WTC11 (cell line): ENCODE measurements at regions not wholly inside any gene's neighbourhood (a gene's known extent, or its start where the extent isn't known, plus 50 kb on each side); places are given as distances from the start of the nearest gene placed in this dataset.

Source experiments
- ATF1 ChIP-seq: sonication (generic); formaldehyde crosslinking; IDR thresholded peaks from 2 replicates; pipeline ENCODE4 v1.8.1; 2023; ENCODE audit warnings: mild to moderate bottlenecking, moderate library complexity, missing genetic modification reagents
- FOXJ3 ChIP-seq: sonication (generic); formaldehyde crosslinking; IDR thresholded peaks from 2 replicates; pipeline ENCODE4 v1.9.0; 2021; ENCODE audit warnings: missing genetic modification reagents, mild to moderate bottlenecking, borderline replicate concordance
- SMAD4 ChIP-seq: sonication (generic); formaldehyde crosslinking; IDR thresholded peaks from 2 replicates; pipeline ENCODE4 v1.8.0; 2022; ENCODE audit warnings: mild to moderate bottlenecking, missing genetic modification reagents
- ZNF263 ChIP-seq: sonication (generic); formaldehyde crosslinking; IDR thresholded peaks from 2 replicates; pipeline ENCODE4 v1.8.1; 2022; ENCODE audit warnings: low read depth, mild to moderate bottlenecking, moderate library complexity, missing genetic modification reagents
- TF ChIP-seq, protein P1 (sequence below): sonication (generic); formaldehyde crosslinking; IDR thresholded peaks from 2 replicates; pipeline ENCODE4 v1.8.1; 2023; ENCODE audit warnings: mild to moderate bottlenecking, missing genetic modification reagents, moderate library complexity
- TF ChIP-seq, protein P2 (sequence below): fragments of 200-600 bp; IDR thresholded peaks from 2 replicates; pipeline ENCODE4 v1.8.0; 2022; ENCODE audit warnings: antibody characterized with exemption
- TF ChIP-seq, protein P3 (sequence below): sonication (generic); formaldehyde crosslinking; conservative IDR thresholded peaks from 2 replicates; pipeline ENCODE4 v1.8.1; 2022; ENCODE audit warnings: mild to moderate bottlenecking, missing genetic modification reagents

DNA sequence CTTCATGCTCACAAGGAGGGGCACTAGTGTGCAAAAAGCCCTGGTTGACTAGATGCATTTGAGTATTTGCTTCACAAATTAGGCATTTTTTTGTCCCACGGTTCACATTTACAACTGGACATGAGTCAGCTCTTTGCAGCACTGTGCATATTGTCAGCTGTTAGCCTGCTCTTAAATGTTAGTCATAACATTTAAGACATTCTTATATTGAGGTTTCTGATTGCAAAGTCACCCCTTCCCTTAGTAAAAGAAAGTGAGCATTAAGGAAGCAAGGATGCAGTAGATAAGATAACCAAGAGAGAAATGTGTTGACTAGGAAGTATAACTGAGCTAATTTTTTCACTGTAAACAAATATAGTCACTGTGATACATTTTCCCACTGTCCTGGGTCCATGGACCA is 132.6 kb upstream of the CTTNBP2NL start:
- TF ChIP-seq ATF1 (CRISPR knock-in tag) (no peak), ZNF263 (CRISPR knock-in tag) (no peak), SMAD4 (CRISPR knock-in tag) (no peak), FOXJ3 (no peak)
- TF ChIP-seq, protein P1, sequence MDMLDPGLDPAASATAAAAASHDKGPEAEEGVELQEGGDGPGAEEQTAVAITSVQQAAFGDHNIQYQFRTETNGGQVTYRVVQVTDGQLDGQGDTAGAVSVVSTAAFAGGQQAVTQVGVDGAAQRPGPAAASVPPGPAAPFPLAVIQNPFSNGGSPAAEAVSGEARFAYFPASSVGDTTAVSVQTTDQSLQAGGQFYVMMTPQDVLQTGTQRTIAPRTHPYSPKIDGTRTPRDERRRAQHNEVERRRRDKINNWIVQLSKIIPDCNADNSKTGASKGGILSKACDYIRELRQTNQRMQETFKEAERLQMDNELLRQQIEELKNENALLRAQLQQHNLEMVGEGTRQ: no peak
- TF ChIP-seq, protein P2, sequence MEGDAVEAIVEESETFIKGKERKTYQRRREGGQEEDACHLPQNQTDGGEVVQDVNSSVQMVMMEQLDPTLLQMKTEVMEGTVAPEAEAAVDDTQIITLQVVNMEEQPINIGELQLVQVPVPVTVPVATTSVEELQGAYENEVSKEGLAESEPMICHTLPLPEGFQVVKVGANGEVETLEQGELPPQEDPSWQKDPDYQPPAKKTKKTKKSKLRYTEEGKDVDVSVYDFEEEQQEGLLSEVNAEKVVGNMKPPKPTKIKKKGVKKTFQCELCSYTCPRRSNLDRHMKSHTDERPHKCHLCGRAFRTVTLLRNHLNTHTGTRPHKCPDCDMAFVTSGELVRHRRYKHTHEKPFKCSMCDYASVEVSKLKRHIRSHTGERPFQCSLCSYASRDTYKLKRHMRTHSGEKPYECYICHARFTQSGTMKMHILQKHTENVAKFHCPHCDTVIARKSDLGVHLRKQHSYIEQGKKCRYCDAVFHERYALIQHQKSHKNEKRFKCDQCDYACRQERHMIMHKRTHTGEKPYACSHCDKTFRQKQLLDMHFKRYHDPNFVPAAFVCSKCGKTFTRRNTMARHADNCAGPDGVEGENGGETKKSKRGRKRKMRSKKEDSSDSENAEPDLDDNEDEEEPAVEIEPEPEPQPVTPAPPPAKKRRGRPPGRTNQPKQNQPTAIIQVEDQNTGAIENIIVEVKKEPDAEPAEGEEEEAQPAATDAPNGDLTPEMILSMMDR: no peak
- TF ChIP-seq, protein P3, sequence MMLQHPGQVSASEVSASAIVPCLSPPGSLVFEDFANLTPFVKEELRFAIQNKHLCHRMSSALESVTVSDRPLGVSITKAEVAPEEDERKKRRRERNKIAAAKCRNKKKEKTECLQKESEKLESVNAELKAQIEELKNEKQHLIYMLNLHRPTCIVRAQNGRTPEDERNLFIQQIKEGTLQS: no peak
